Caki2 (cell line): ENCODE measurements at regions not wholly inside any gene's neighbourhood (a gene's known extent, or its start where the extent isn't known, plus 50 kb on each side); places are given as distances from the start of the nearest gene placed in this dataset.
A peak's percentile ranks its signal among the peaks of the same experiment; 100 is the strongest.

Experiments used
- DNase-seq: peaks from one replicate; pipeline ENCODE4 v3.0.0-alpha.2; 2015; ENCODE audit warnings: low read depth
- in situ Hi-C: cut with HindIII; loops from 2 replicates; pipeline ENCODE4 v1.10.0; 2016; ENCODE audit warnings: low sequenced_read_pairs, low pct_unique_long_range_greater_than_20kb, mixed read lengths

- DNase-seq, result no peak
- in situ Hi-C loops, result no loop called here
Observed at GRCh38 chr1:244106837-244107493, 55.9 kb downstream of the ZBTB18 start.

- no peak for DNase-seq
- in situ Hi-C loops, result no loop called here
Observed at GRCh38 chr1:244111027-244111426, 59.9 kb downstream of the ZBTB18 start.

DNA sequence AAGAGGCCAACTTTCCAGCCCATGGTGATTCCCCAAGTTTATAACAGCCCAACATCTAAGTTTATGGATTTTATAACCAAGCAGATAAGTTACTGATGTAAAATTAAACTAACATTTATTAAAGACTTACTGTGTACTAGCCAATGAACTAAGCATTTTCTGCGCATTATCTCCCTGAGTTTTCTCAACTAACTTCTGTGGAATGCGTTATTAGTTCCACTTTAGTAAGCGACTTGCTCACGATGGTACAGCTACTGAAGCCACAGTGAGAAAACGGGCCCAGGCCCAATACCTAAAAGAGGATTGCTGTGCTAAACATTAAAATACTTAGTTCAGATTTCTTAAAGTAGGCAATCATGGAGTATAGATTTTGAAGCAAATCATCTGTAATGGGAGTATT lies 61.0 kb downstream of the ZBTB18 start:
- in situ Hi-C loops, result no loop called here
- no peak for DNase-seq

- in situ Hi-C loops, result no loop called here
- DNase-seq, result no peak
Observed at GRCh38 chr1:244112636-244113035, 61.6 kb downstream of the ZBTB18 start.

DNA sequence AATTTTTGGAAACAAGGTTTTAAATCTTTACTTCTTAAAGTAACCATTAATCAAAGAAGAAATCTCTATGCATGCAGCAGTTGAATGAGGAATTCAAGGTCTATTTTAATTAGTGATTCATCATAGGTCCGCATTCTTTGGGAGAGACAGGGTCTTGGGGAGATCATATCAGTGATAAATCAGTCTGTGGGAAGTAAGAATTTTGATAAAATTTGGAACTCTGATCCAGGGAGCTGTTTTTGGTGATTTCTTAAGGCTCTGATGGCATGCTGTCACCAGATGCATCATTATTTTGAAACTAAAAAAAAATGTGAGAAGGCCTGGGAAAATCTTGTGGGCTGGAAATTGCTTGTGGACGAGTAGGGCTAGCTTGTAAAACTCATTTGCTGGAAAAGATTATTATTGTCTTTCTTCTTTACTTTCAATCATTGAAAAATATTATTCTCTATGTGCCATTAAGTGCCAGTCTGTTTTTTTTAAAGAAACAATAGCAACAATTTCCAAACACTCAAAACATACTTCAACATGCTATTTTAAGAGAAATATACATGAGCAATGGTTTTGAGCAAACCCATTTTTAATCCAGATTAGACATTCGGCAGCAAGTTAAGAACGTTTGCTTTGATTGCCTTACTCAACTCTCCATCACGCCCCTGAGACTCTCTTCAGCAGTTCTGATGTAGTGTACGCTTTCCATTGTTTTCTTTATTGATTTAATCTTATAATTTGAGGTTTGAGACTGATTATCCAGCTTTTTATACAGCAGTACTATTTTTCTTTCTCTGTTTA lies 62.6 kb downstream of the ZBTB18 start:
- in situ Hi-C loops, result no loop called here
- no peak for DNase-seq

- no peak for DNase-seq
- in situ Hi-C loops, result no loop called here
Observed at GRCh38 chr1:244114892-244115291, 63.8 kb downstream of the ZBTB18 start.

DNA sequence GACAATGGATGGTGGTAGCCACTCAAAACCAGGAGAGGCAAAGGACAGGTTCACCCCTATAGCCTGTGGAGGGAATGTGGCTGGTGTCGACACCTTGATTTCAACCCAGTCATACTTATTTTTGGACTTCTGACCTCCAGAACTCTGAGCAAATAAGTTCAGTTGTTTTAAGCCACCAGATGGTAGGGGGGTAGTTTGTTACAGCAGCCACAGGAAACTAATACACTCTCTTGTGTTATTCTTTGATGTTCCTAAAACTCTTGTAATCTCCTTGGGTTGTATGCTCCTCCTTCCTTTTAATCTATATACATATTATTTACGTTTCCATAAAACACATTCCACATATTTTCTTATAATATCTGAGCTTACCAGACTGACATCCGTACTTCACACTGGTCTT lies 65.9 kb downstream of the ZBTB18 start:
- DNase-seq, result no peak
- in situ Hi-C loops, result no loop called here

DNA sequence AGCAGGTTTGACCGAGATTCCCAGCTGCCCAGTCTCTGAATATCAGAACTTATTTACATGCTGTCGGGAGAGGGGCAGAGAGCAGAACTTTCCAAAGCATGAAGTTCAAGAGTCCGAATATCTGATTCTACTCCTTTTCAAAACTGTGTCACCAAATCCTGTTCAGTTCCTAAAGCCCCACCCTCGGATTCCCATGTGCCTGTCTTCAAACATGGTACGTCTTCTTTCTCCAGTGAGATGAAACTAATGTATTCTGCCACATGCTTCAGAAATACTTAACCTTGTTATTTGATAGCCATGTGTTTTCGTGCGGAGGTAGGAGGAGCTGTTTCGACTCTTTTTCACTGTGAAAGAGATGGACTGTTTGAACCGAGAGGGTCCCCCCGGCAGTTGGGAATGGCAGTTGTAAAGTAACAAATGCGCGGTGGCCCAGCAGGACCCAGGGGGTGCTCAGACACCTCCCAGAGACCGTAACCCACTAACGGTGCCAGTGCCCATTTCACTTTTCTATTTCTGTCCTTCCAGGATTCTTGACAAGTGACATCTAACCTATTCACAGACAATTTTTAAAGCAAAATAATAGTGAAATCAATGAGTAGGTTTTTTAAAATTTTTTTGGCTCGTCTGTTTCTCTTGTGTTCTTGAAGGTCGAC lies 67.2 kb downstream of the ZBTB18 start:
- in situ Hi-C loops, result no loop called here
- DNase-seq, result no peak

DNA sequence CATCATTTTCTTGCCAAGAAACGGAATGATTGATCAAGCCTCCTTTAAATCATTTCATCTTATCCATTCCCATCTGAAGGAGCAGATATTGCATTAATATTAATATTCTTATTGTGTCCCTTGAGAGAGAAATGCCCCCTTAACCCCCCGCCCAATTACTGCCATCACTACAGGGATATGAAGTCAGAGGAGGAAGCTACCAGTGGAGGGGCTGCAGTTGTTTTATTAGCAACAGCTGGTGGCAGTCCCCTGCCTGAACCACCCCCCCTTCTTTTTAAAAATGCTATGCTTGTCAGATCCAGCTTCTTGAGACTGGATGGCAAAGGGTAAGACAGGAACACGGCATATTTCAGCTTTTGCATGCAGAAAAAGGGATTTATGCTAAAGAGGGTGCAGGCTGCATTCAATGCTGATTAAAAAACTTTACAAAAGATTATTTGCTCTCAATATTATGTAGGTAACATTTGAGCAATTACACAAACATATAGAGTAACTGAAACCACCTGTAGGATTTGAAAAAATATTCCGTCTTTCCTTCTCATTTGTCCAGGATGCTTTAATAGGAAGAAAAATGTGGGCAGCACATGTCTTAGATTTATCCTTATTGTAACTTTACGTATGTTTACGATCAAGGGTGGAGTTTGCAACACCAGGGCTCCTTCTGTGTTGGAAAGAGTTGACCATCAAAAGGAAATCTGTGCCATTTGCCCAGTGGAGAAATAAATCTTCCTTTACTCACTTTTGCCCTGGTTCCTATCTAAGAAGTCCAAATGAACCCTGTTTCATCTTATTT lies 77.7 kb downstream of the ZBTB18 start:
- DNase-seq, result no peak
- in situ Hi-C loops, result no loop called here

GRCh38 chr1:244137276-244137675 lies 86.2 kb downstream of the ZBTB18 start:
- in situ Hi-C loops, result no loop called here
- DNase-seq, result no peak

DNA sequence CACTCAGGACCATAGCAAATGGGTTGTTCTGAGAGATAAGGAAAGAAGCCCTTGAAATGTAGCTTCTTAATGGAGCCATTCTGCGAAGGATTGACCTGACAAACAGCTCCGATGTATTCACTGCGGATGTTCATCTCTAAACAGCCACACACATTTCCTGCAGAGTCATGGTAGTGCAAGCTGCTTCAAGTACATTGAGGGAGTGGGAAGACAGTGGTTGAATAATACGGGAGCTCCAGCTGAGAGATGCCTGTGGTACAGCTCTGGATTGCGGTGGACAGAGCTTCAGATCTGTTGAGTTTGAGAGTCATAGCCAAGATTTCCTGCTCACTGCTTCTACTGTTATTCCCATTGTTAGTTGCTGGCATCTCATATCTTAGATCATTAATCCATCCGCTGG lies 86.6 kb downstream of the ZBTB18 start:
- DNase-seq, result no peak

DNA sequence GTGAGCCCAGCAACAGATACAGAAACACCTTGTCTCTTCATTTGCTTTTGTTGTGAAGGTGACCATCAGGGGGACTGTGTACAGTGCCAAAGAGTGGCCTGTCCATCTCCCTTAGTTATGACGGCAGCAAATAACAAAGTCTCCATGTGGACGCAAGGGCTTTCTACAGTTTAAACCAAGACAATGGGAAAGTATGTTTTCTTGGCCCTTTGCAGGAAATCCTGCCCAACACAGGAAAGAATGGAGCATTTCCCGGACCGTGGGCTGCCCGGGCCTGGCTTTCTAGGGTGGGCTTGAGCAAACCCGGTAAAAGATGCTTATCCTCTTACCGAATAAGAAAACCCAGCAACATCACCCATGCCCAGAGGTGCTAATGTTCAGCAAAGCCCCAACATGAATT lies 87.3 kb downstream of the ZBTB18 start:
- no peak for DNase-seq
- in situ Hi-C loops, result no loop called here

More for the DNA sequence above, 86.6 kb downstream of the ZBTB18 start:
- in situ Hi-C loops, result no loop called here

GRCh38 chr1:244139655-244140054 lies 88.6 kb downstream of the ZBTB18 start:
- in situ Hi-C loops, result no loop called here
- peak; percentile 4 for DNase-seq

GRCh38 chr1:244140420-244140819 lies 89.3 kb downstream of the ZBTB18 start:
- DNase-seq, result no peak
- in situ Hi-C loops, result no loop called here

- in situ Hi-C loops, result no loop called here
- DNase-seq, result no peak
Observed at GRCh38 chr1:244144053-244144452, 93.0 kb downstream of the ZBTB18 start.

DNA sequence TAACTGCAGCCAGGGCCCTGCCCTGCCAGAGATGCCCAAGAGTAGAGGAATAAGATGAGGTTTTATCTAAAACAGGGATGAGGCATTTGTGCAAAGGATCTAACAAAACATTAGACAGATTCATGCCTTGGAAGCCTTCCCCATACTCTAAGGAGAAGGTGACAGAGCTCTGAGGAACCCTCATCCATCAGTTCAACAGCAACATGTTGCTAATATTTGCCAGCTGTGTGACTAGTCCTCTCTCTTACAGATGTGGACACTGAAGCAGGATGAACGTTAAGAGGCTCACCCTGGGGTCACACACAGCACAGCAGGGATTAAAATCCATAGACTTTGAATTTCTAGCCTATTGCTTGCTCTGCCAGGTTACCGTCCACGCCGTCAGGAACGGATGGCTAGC lies 99.0 kb downstream of the ZBTB18 start:
- no peak for DNase-seq
- in situ Hi-C loops, result no loop called here

DNA sequence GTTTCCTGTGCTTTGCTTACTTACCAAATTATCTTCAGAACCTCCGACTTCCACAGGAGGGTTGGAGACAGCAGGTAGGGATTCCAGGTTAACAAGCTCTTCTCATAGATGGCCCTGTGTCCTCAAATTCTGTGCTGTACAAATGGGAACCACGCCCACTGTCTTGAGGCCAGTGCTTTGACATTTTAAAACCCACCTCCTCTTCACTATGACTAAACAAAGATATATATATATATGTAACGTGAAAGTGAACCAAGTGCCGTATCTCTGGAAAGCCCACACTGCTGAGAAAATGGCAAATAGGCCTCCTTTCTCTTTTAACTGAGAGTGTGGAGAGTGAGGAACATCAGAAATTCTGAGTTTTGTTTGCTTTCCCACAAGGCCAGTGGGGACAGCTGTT lies 99.6 kb downstream of the ZBTB18 start:
- no peak for DNase-seq
- in situ Hi-C loops, result no loop called here

- DNase-seq, result no peak
- in situ Hi-C loops, result no loop called here
Observed at GRCh38 chr1:244151537-244151936, 100.5 kb downstream of the ZBTB18 start.

DNA sequence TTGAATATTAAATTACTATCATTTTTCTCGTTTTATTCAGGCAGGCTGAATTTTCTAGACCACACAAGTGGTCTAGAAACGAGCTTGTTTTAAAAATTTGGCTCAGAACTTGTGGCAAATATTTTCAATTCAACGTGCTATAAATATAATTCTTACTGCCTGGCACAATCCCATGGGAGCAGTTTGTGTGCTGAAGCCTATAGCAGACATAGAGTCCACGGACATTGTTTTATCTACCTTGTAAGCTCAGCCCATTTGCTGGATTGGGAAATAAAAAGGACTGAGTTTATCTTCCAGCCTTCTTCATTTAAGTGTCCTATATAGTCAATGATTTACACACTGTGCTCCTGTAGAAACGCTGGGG lies 103.4 kb downstream of the ZBTB18 start:
- in situ Hi-C loops, result no loop called here
- no peak for DNase-seq
